Cardiac septum (tissue), 1 donor: ENCODE measurements at regions not wholly inside any gene's neighbourhood (a gene's known extent, or its start where the extent isn't known, plus 50 kb on each side); places are given as distances from the start of the nearest gene placed in this dataset.
"Not testable (repeated sequence)": the region's sequence is repeated elsewhere in the genome, so short reads cannot be mapped to it uniquely, and the experiment has no call there.

Experiments used
- DNase-seq: peaks from one replicate; pipeline ENCODE4 v3.0.0-alpha.2; 2020; ENCODE audit warnings: low spot score
- intact Hi-C: fragments of 100-400 bp; cut with DNase I; formaldehyde crosslinking; loops from one replicate; pipeline ENCODE4 v1.14.0; 2022
- donor health status: DM: no; HTN: no; CAD: no.

DNA sequence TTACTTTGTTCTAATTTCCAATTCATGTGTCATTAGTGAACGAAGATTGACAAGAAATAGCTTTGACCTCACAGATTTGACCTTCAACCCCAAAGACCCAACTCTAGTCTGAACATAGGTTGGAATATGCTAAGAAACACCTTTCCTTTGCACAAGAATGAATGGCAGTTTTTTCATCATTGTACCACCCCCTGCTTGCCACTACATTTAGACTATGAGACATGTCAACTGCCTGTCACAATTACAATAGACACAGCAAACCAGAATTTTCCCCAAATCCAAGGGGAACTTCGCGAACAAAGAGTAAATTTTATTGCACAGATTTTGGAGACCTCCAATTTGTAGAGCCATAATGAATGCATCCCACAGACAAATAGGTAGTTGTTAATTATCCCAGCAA lies 535.4 kb downstream of the PRKD1 start:
- intact Hi-C loops = no loop called here

DNA sequence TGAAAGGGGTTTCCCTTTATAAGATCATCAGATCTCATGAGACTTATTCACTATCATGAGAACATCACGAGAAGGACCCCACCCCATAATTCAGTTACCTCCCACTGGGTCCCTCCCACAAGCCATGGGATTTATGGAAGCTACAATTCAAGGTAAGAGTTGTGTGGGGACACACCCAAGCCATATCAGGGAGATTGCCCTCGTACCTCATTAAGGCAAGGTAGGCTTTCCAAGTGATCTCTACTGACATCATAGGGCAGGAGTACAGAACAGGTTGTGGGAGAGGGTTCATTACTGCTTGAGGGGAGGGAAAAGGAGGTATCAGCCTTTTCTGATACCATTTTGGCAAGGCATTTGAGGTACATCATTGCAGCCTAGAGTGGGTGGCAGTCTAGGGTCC lies 524.6 kb downstream of the PRKD1 start:
- DNase-seq = no peak
- intact Hi-C loops = no loop called here

More for the DNA sequence above, 535.4 kb downstream of the PRKD1 start:
- DNase-seq = no peak

DNA sequence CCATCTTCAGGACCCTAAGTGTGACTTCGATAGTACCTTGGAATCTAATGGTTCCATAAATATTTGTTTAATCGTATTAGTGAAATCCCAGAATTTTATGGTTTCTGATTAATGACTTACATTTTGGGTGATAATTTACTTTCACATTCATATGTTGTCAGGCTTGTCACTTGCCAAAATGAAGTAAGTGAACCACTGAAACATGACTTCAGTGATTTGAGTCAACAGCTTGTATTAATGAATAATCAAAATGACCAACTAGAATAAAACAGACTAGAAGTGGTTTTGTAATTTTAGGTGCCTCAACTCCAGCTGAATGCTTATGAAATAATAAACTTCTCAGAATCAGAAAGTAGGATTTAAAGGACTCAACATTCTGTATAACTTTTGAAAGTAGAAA lies 517.1 kb downstream of the PRKD1 start:
- intact Hi-C loops = no loop called here

DNA sequence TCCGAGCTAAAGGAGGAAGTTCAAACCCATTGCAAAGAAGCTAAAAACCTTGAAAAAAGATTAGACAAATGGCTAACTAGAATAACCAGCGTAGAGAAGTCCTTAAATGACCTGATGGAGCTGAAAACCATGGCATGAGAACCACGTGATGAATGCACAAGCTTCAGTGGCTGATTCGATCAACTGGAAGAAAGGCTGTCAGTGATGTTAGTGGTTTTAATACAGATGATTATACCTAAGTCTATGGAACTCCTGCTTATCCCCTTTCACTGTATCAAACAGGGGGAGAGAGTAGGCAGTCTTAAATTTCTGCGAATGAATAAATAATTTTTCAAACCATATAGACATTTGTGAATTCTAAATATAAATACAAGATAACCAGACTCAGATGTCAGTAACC lies 512.7 kb downstream of the PRKD1 start:
- intact Hi-C loops, DNase-seq: not testable (repeated sequence)

More for the DNA sequence above, 517.1 kb downstream of the PRKD1 start:
- no peak for DNase-seq

DNA sequence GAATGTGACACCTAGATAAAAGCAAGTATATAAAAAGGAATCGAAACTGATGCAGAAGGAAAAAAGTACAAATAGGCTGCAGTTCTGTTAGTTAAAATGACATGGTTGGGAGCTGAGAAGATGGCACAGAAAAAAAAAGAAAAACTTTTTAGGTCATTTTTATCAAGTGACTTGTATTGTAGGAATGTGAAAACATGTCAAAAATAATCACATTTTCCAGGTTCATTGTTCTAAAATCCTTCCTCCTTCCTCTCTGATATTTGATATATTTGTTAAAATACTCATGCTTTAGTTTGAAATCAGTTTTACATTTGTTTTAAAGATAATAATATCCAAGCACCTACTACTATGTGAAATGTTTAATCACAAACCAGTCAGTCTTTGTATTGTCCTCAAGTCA lies 507.9 kb downstream of the PRKD1 start:
- no peak for DNase-seq
- intact Hi-C loops = no loop called here

DNA sequence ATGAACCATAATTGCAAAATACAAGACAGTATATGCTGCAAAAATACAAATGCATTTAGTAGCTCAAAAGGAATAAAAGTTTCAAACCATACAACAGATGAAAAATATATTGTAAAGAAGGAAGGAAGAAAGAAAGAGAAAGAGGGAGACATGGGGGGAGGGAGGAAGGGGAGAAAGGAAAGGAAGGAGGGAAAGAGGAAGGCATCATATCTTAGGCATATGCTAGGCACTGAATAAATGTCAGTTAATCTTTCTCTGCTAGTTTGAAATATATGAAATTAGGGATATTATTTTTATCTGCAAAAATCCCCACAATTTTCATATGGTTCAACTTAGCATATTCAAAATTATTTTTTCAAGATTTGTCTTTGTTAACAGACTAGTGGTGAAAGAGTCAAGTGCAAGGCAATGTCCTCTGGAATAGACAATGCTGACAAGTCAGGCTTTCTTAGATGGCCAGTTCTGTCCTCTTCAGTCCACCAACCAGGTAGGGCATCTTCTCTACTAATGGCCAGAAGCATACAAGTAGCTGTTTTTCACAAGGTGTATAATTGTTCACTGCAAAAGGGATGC lies 506.4 kb downstream of the PRKD1 start:
- intact Hi-C loops = no loop called here
- DNase-seq = no peak

DNA sequence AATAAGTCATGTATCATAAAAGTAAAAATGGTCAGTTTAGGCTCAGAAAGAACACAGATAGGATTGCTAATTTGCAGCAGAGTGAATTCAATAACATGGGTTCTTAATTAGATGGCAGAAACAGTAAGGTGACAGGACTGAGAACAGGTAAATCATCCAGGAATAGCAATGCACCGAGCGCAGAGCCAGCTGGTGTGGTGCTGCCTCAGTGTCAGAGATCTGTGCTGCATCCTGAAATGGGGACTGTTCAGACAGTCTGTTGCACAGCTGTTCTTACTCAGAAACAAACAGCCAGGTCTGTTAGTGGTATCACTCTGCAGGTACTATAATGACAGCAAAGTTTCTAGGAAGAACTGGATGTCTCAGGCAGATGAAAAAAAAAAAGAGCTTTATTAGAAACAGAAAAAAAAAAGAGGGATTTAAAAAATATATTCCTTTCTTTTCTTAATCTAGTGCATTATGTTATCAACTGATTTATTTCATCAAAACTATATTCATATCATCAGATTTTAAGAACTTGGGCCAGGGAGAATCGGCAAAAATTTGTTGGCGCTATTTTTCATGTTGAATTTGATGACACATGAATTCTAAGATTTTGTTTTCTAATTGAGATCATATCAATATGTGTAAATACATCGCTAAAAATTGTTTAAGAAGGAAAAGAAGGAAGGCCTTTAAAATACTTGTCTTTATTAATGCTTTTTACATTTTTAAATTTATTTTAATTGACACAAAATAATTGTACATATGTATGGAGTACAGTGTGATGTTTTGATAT lies 501.8 kb downstream of the PRKD1 start:
- intact Hi-C loops = no loop called here

DNA sequence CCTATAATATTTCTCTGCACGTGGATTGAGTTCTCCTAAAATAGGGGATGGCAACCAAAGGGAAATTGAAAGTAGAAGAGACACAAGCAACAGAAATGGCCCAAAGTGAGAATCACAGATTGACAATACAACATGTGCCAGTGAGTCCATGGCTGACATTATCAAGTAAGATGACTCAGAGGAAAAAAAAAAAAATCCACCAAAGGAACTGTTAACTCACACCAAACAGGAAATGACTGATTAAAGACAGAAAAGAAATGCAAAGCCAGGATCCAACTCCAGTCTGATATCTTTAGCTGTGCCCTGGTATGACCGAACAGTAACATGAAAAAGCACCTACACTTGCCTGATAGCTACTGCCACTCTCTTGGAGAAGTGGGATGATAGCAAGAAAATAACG lies 485.0 kb downstream of the PRKD1 start:
- intact Hi-C loops = no loop called here
- no peak for DNase-seq

More for the DNA sequence above, 501.8 kb downstream of the PRKD1 start:
- no peak for DNase-seq

DNA sequence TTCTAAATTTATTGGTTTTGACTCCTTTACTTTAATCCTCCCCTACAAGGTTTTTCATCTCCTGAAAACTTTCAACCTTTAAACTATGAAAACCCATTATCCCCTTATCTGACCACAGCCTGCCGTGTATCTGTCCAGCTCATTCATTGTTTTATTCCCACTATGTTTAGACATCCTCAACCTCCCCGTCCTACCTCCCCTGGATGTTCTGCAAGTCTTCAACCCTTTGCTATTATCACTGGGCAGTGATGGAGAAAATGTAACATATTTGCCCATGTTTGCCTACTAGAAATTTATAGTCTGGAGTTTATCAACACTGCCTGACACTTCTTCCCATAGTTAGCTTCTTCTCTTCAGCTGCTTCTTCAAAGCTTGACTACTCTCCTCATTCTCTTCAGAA lies 483.4 kb downstream of the PRKD1 start:
- DNase-seq = no peak
- intact Hi-C loops = no loop called here

DNA sequence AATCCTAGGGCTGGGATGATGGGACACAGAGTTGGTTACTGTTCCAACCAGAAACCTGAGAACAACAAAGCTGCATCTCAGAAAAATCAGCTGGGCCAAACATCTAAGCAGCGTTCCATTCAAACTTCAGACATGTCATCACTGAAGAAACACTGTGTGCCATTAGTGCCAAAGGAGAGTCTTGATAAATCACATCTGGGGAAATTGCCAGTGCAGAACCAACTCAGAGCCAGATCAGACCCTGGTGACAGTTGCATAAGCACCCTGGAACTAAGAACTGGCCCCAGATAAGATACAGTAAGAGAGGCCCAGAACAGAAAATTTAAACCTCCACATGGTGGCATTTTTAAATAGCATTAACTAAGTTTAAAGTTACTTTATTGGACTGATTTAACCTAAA lies 482.8 kb downstream of the PRKD1 start:
- no peak for DNase-seq
- intact Hi-C loops = no loop called here

DNA sequence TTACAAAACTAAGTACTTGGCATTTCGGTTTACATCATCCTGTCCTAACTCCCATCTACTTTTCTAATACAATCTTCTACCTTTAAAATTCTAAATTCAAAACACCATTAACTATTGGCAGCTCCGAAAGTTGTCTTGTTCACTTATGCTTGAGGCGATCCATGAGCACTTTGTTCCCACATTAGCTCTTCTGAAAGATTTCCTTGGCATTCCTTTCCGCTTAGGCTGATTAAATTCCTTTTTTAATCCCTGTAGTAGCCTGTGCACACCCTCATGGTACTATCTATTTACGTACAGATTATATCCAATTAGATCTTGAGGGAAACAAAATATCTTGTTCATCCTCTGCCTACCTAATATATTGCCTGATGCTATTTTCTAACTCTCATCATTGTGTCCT lies 480.7 kb downstream of the PRKD1 start:
- no peak for DNase-seq
- intact Hi-C loops = no loop called here

DNA sequence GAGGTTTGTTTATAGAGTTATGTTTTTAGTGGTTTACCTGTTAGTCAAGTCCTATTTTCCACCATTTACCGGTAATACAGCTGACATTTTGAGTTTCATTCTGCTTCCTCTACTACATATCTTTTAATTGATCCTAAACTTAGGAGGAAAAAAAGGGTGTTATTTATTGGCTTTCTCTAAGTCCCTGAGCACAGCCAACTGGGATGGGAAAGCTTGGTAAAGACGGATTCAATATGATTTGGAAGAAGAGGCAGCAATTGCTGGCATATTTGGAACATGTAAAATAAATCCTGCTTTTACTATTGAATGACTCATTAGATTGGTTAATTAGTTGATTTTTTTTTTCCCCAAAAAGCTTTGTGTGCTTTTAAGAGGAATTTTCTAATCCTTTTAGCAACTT lies 475.7 kb downstream of the PRKD1 start:
- no peak for DNase-seq
- intact Hi-C loops = no loop called here

DNA sequence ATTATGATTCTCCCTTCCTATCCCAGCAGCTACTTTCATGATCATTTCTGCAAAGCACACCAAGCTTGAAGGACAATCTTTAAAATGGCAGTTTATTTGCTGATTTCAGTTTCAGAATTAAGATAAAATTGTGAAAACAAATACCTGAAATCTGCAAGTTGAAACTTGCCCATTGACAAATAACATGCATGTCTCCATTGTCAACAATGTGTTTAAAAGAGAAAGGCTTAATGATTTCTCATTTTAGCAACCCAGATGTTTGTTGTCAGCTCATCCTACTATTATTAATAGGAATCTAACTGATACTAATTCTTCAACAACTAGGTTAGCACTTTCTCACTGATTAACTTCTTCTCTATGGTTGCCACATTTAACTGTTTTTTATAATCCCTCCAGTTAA lies 474.6 kb downstream of the PRKD1 start:
- no peak for DNase-seq
- intact Hi-C loops = no loop called here

DNA sequence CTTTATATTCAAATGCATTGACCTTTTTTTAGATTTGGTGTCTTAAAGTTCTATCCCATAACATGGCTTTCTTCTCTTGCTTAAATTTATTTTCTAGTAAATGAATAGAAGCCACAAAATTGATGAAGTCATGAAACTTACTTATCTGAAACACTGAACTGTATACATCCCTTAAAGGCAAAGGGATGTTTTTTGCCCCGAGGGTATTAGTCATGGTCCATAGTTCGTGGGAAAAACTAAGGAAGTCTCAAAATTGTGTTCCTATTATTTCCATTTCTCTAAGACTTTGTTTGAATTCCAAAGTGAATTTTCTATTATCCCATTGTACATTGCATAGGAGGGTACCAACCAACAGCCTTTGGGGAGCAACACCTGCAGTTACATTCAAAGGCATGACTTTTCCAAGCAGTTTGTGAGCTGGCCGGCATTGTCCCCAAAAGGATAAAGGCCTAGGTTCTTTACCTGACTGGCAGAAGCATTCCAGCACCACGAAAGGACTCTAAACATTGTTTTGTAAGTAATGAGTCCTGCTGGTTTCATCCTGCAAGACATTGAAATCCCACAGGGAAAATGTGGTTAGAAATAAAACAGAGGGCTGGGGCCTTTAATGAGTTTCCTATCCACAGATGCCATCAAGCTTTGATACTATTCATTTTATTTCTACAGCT lies 473.5 kb downstream of the PRKD1 start:
- DNase-seq = no peak
- intact Hi-C loops = no loop called here

DNA sequence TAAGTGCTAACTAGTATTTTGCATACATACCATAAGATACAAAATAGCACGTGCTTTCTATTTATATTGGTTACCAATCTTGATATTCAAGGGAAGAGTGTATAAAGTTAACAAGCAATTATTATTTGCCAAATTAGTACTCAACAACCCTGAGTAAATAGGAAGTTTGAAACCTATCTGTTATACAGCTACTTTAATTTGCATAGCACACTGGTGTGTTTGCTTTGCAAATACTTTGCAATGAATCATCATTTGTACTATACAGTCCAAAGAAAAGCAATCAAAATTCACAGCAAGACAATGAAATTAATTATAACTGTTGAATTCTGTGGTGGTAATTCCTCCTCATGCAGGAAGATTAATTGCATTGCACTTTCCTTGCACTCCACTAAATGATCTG lies 469.1 kb downstream of the PRKD1 start:
- DNase-seq = no peak
- intact Hi-C loops = no loop called here

DNA sequence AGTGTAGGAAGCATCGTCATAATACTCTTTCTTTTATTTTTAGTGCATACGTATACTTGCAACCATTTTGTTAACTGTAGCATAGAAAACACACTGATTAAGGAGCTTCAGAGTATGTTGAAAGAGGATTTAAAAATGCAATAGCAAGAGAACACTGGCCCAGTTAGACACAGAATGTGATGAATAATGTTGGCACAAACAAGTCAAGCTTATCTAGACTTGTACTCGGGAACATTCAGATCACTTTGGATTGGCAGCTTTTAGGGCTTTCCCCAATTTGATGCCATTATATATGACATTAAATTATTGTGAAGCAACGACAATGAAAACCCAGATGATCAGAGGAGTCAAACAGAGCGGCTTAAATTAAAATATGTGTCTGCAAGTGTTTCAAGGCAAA lies 468.1 kb downstream of the PRKD1 start:
- no peak for DNase-seq
- intact Hi-C loops = no loop called here

DNA sequence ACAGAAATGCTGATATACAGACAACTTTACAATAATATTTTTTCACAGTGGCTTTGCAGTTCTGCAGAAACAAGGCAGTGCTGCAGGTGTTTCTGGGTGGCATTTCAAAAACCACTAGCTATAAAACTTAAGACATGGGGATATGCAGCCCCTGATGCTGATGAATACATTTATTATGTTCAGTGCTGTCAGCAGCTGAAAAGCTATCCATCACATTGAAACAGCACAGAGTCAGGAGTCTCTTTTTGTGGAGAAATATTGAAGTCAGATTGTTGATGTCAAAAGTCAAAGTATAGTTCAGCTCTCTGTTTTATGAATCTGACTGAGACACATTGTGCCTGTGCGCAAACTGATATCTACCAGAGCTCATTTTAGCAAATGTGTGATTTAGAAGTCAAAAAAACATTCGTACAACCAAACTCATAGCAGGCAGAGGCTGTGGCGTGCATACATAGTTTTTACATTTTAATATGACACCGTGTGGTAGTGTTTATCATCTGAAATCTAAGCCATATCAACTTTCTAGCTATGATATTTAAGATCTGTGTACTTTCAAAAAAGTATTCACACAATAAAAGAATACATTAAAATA lies 467.6 kb downstream of the PRKD1 start:
- DNase-seq = no peak
- intact Hi-C loops = no loop called here

DNA sequence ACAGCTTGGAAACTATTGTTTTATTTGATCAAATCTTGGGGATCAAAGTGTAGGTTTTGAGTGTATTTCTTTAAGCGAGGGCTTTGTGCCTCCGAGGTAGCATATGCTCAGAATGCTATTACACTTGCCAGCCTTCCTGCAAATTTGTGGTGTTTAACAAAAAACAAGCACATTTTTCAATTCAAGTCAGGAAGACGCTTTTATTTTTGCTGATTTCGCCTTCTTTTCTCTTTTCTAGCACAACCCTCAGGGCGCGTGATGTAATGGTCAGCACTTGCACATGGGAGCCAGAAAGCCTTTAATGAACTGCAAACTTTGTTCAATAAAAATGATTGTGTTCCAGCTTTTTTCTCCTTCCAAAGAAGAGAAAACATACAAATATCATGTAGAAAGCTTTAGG lies 466.5 kb downstream of the PRKD1 start:
- intact Hi-C loops = no loop called here
- no peak for DNase-seq

DNA sequence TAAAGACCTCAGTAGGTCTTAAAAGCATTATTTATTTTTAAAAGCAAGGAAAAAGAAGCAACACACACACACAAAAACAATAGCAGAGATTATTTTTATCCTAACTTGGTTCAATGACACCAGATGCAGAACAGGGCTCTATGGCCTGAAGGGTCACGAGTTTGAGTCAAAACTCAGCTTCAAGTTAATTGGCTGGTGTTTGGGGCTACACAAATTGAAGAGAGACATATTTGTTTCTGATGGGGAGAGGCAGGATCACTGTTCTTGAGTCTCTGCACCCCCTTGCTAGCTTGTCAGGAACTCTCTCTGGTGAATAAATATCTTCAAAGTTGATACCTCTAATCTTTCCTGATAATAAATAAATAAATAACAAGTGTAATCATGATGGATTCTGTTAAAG lies 466.1 kb downstream of the PRKD1 start:
- no peak for DNase-seq
- intact Hi-C loops = no loop called here

DNA sequence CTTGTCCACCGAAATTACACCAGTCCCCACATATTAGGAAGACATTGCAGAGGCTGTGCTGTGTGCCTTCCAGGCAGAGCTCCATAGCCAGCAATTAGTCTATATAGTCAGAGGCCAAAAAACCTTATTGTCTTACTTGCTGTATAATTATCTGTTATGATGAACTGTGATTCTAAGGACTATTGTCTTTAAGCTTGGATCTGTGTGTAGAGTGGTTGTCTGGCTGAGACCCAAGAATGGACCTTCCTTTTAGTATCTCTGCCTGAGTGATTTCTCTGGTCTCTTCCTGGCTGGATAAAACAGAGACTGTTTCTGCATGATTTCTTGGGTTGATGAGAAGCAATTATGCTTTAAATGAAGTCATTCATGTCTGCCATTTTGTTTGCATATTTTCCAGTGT lies 465.3 kb downstream of the PRKD1 start:
- intact Hi-C loops = no loop called here
- DNase-seq = no peak

DNA sequence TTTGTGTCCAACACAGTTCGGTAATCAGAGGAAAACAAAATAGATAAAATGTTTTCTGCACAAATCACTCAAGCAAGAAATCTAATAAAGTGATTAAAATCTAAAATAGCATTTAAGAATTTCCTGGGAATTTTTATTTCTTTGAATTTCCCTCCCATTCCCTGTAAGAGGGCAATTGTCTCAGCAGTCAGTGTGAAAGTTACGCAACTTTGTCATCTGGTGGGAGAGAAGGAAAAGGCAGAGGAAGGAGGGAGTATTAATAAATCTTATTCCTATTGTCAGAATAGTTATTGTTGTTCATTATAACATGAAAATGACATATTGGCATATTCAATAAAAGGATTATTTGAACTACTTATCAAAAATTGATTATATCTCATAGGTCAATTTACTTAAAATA lies 464.9 kb downstream of the PRKD1 start:
- intact Hi-C loops = no loop called here
- no peak for DNase-seq
